GM18520 (cell line): ENCODE measurements at regions not wholly inside any gene's neighbourhood (a gene's known extent, or its start where the extent isn't known, plus 50 kb on each side); places are given as distances from the start of the nearest gene placed in this dataset.
"Not testable (repeated sequence)": the region's sequence is repeated elsewhere in the genome, so short reads cannot be mapped to it uniquely, and the experiment has no call there.

Experiments used
- ATAC-seq: cut with Tn5 transposase; IDR thresholded peaks from one replicate; pipeline ENCODE4 v1.9.1; 2021; ENCODE audit not compliant: unreplicated experiment

- no peak for ATAC-seq
Measured at GRCh38 chr14:21940887-21941856, 267.6 kb upstream of the OR4E1 start.

- no peak for ATAC-seq
Measured at GRCh38 chr14:21939836-21940235, 266.2 kb upstream of the OR4E1 start.

- no peak for ATAC-seq
Measured at GRCh38 chr14:21937996-21938395, 264.4 kb upstream of the OR4E1 start.

GRCh38 chr14:21933681-21934080 lies 260.1 kb upstream of the OR4E1 start:
- no peak for ATAC-seq

GRCh38 chr14:21924479-21924878 lies 250.9 kb upstream of the OR4E1 start:
- ATAC-seq: no peak

- ATAC-seq: peak; percentile 58
Measured at GRCh38 chr14:21923820-21924219, 250.2 kb upstream of the OR4E1 start.

GRCh38 chr14:21921453-21921852 lies 247.8 kb upstream of the OR4E1 start:
- ATAC-seq: no peak

- ATAC-seq: peak; percentile 61
Measured at GRCh38 chr14:21917699-21918436, 244.2 kb upstream of the OR4E1 start.

GRCh38 chr14:21915826-21916225 lies 242.2 kb upstream of the OR4E1 start:
- no peak for ATAC-seq

- ATAC-seq: no peak
Measured at GRCh38 chr14:21913759-21914158, 240.1 kb upstream of the OR4E1 start.

- no peak for ATAC-seq
Measured at GRCh38 chr14:21912367-21912766, 238.7 kb upstream of the OR4E1 start.

GRCh38 chr14:21911877-21912276 lies 238.3 kb upstream of the OR4E1 start:
- no peak for ATAC-seq

- ATAC-seq: no peak
Measured at GRCh38 chr14:21910260-21910659, 236.6 kb upstream of the OR4E1 start.

GRCh38 chr14:21902561-21903181 lies 229.1 kb upstream of the OR4E1 start:
- ATAC-seq: no peak

GRCh38 chr14:21894898-21895194 lies 221.2 kb upstream of the OR4E1 start:
- not testable (repeated sequence) for ATAC-seq

GRCh38 chr14:21894003-21894897 lies 220.6 kb upstream of the OR4E1 start:
- ATAC-seq: no peak

- no peak for ATAC-seq
Measured at GRCh38 chr14:21891921-21892320, 218.3 kb upstream of the OR4E1 start.

GRCh38 chr14:21884995-21885394 lies 211.4 kb upstream of the OR4E1 start:
- ATAC-seq: no peak

GRCh38 chr14:21882226-21882625 lies 208.6 kb upstream of the OR4E1 start:
- ATAC-seq: no peak

GRCh38 chr14:21880918-21881317 lies 207.3 kb upstream of the OR4E1 start:
- no peak for ATAC-seq

- no peak for ATAC-seq
Measured at GRCh38 chr14:21875791-21876190, 202.2 kb upstream of the OR4E1 start.
